HUES6 (cell line): ENCODE measurements at regions not wholly inside any gene's neighbourhood (a gene's known extent, or its start where the extent isn't known, plus 50 kb on each side); places are given as distances from the start of the nearest gene placed in this dataset.

Experiments used
- H3K27ac ChIP-seq: 2 replicates; pipeline ENCODE4 v1.7.0; 2013; ENCODE audit warnings: low read depth, mild to moderate bottlenecking, low read length, inconsistent platforms
- H3K27me3 ChIP-seq: 2 replicates; pipeline ENCODE4 v1.6.1; 2013; ENCODE audit warnings: low read length; ENCODE audit not compliant: control insufficient read depth, insufficient read depth
- H3K36me3 ChIP-seq: 2 replicates; pipeline ENCODE4 v1.6.1; 2013; ENCODE audit warnings: low read length; ENCODE audit not compliant: control insufficient read depth, insufficient read depth
- H3K4me1 ChIP-seq: 2 replicates; pipeline ENCODE4 v1.6.1; 2013; ENCODE audit warnings: low read length; ENCODE audit not compliant: control insufficient read depth, insufficient read depth
- H3K4me3 ChIP-seq: 2 replicates; pipeline ENCODE4 v1.5.1; 2013; ENCODE audit warnings: low read depth, low read length
- H3K9ac ChIP-seq: one replicate; pipeline ENCODE4 v1.6.1; 2013; ENCODE audit warnings: mild to moderate bottlenecking, low read length
- H3K9me3 ChIP-seq: 2 replicates; pipeline ENCODE4 v1.6.1; 2013; ENCODE audit warnings: low read depth, low read length; ENCODE audit not compliant: control insufficient read depth, insufficient read depth

- no peaks in the 10 kb centered on the region for H3K27me3 ChIP-seq
- no peaks in the 10 kb centered on the region for H3K4me1 ChIP-seq
- H3K27ac ChIP-seq: no peak overlapping the region
- no peak overlapping the region for H3K4me3 ChIP-seq
- no peaks in the 10 kb centered on the region for H3K36me3 ChIP-seq
- H3K9ac ChIP-seq: no peak overlapping the region
- H3K9me3 ChIP-seq: no peaks in the 10 kb centered on the region
Measured at GRCh38 chr4:83723609-83724008, 187.7 kb downstream of the GPAT3 start.

GRCh38 chr4:83722730-83723269 is 186.9 kb downstream of the GPAT3 start:
- no peak overlapping the region for H3K4me3 ChIP-seq
- no peaks in the 10 kb centered on the region for H3K9me3 ChIP-seq
- H3K27me3 ChIP-seq: no peaks in the 10 kb centered on the region
- H3K36me3 ChIP-seq: no peaks in the 10 kb centered on the region
- H3K9ac ChIP-seq: no peak overlapping the region
- H3K27ac ChIP-seq: no peak overlapping the region
- H3K4me1 ChIP-seq: no peaks in the 10 kb centered on the region

GRCh38 chr4:83716874-83717273 is 181.0 kb downstream of the GPAT3 start:
- Histone ChIP-seq H3K4me1 (peaks cover 7% of the 10 kb centered on the region; the same call in 1 of the 2 replicates), H3K9me3 (no peaks in the 10 kb centered on the region), H3K36me3 (no peaks in the 10 kb centered on the region), H3K9ac (no peak overlapping the region), H3K27ac (no peak overlapping the region), H3K27me3 (no peaks in the 10 kb centered on the region), H3K4me3 (no peak overlapping the region)

- no peaks in the 10 kb centered on the region for H3K27me3 ChIP-seq
- no peak overlapping the region for H3K4me3 ChIP-seq
- no peaks in the 10 kb centered on the region for H3K9me3 ChIP-seq
- H3K9ac ChIP-seq: no peak overlapping the region
- H3K36me3 ChIP-seq: no peaks in the 10 kb centered on the region
- peaks cover 19% of the 10 kb centered on the region for H3K4me1 ChIP-seq
- no peak overlapping the region for H3K27ac ChIP-seq
Measured at GRCh38 chr4:83712890-83713289, 177.0 kb downstream of the GPAT3 start.

GRCh38 chr4:83709627-83710026 is 173.7 kb downstream of the GPAT3 start:
- H3K4me3 ChIP-seq: no peak overlapping the region
- H3K9me3 ChIP-seq: no peaks in the 10 kb centered on the region
- no peaks in the 10 kb centered on the region for H3K36me3 ChIP-seq
- H3K27ac ChIP-seq: no peak overlapping the region
- no peak overlapping the region for H3K9ac ChIP-seq
- H3K4me1 ChIP-seq: peaks cover 24% of the 10 kb centered on the region
- H3K27me3 ChIP-seq: no peaks in the 10 kb centered on the region

- H3K4me3 ChIP-seq: no peak overlapping the region
- no peaks in the 10 kb centered on the region for H3K9me3 ChIP-seq
- no peaks in the 10 kb centered on the region for H3K36me3 ChIP-seq
- no peak overlapping the region for H3K9ac ChIP-seq
- no peak overlapping the region for H3K27ac ChIP-seq
- H3K4me1 ChIP-seq: peaks cover 24% of the 10 kb centered on the region
- no peaks in the 10 kb centered on the region for H3K27me3 ChIP-seq
Measured at GRCh38 chr4:83708500-83709175, 172.7 kb downstream of the GPAT3 start.

- H3K4me1 ChIP-seq: peaks cover 17% of the 10 kb centered on the region
- no peak overlapping the region for H3K4me3 ChIP-seq
- H3K27me3 ChIP-seq: no peaks in the 10 kb centered on the region
- H3K9ac ChIP-seq: no peak overlapping the region
- no peak overlapping the region for H3K27ac ChIP-seq
- H3K9me3 ChIP-seq: peaks cover 11% of the 10 kb centered on the region; the same call in 1 of the 2 replicates
- no peaks in the 10 kb centered on the region for H3K36me3 ChIP-seq
Measured at GRCh38 chr4:83704786-83705185, 168.9 kb downstream of the GPAT3 start.

GRCh38 chr4:83703752-83704151 is 167.8 kb downstream of the GPAT3 start:
- no peak overlapping the region for H3K4me3 ChIP-seq
- peaks cover 11% of the 10 kb centered on the region; the same call in 1 of the 2 replicates for H3K9me3 ChIP-seq
- H3K4me1 ChIP-seq: peaks cover 14% of the 10 kb centered on the region
- no peak overlapping the region for H3K27ac ChIP-seq
- no peaks in the 10 kb centered on the region for H3K36me3 ChIP-seq
- H3K27me3 ChIP-seq: no peaks in the 10 kb centered on the region
- no peak overlapping the region for H3K9ac ChIP-seq

GRCh38 chr4:83701041-83701440 is 165.1 kb downstream of the GPAT3 start:
- H3K9me3 ChIP-seq: peaks cover 11% of the 10 kb centered on the region; the same call in 1 of the 2 replicates
- no peaks in the 10 kb centered on the region for H3K36me3 ChIP-seq
- H3K4me3 ChIP-seq: no peak overlapping the region
- H3K27ac ChIP-seq: no peak overlapping the region
- H3K4me1 ChIP-seq: no peaks in the 10 kb centered on the region
- no peaks in the 10 kb centered on the region for H3K27me3 ChIP-seq
- no peak overlapping the region for H3K9ac ChIP-seq

- no peaks in the 10 kb centered on the region for H3K4me1 ChIP-seq
Measured at GRCh38 chr4:83699358-83699757, 163.4 kb downstream of the GPAT3 start.

GRCh38 chr4:83692028-83692427 is 156.1 kb downstream of the GPAT3 start:
- Histone ChIP-seq H3K27ac (no peak overlapping the region), H3K9ac (no peak overlapping the region), H3K9me3 (no peaks in the 10 kb centered on the region), H3K36me3 (no peaks in the 10 kb centered on the region), H3K4me1 (no peaks in the 10 kb centered on the region), H3K4me3 (no peak overlapping the region), H3K27me3 (no peaks in the 10 kb centered on the region)

More at GRCh38 chr4:83699358-83699757, 163.4 kb downstream of the GPAT3 start:
- H3K27me3 ChIP-seq: no peaks in the 10 kb centered on the region
- no peak overlapping the region for H3K4me3 ChIP-seq
- H3K36me3 ChIP-seq: no peaks in the 10 kb centered on the region
- H3K27ac ChIP-seq: no peak overlapping the region
- peaks cover 11% of the 10 kb centered on the region; the same call in 1 of the 2 replicates for H3K9me3 ChIP-seq
- no peak overlapping the region for H3K9ac ChIP-seq
